ENCODE measurements at regions not wholly inside any gene's neighbourhood (a gene's known extent, or its start where the extent isn't known, plus 50 kb on each side); places are given as distances from the start of the nearest gene placed in this dataset.

DNA sequence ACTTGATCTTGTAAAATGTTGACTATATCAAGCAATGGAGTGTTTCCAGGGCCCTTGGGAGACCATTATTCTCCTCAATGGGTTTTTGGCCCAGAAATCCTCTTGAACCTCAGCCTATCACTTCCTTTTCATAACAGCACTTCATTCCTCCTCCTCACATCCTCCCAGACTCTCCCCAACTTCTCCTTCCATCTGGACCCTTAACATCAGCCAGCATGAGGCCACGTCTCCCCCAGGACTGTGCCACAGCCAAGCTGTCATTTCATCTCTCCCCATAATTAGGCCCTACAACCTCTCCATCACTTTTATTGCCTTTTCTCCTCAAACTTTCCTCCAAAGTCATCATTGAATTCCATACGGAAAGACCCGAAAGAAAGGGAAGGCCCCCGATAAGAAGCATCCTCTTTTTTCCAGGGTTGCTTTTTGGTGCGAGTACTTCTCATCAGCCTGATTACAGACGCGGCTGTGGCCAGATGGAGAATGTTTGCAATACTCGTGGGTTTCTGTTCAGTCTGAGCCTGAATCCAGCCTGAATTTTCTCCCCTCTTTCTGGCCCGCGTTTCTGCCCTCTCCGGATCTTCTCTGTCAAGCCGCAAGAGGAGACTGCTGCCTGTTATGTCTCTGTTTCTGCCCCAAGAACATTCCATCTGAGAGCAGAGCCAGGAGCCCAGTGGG, 52.7 kb upstream of the SLC25A33 start:
- POLR2A ChIA-PET = no interaction called here
- 83% methylated on average over 12 of the region's 12 CpGs for WGBS (ENCODE audit: missing lambda C conversion rate)
- no peak overlapping the region for H3K4me3 ChIP-seq
- no peak overlapping the region; a peak in 1 of 6 replicates for H3K27ac ChIP-seq
- CTCF ChIA-PET = interaction anchor here (0.9 to 11.3 kb wide), 2 partner anchors 9 to 221 kb away, joined by 3 to 127 read pairs; no protein-coding TSS in a partner anchor
- no peaks in the 10 kb centered on the region for H3K9me3 ChIP-seq
- H3K4me2 ChIP-seq = no peak overlapping the region
- FAIRE-seq = no peak
- ATAC-seq = no peak
- 0 out of 3 replicates have a peak, but pooled peaks cover 3% of the 10 kb centered on the region for H3K4me1 ChIP-seq
- no peak for TF ChIP-seq RFX5 (IDR thresholded peaks at IDR 0.05)
- TF ChIP-seq MAFK (IDR thresholded peaks at IDR 0.05; ENCODE audit: partially characterized antibody) = no peak
- TF ChIP-seq, protein P1, sequence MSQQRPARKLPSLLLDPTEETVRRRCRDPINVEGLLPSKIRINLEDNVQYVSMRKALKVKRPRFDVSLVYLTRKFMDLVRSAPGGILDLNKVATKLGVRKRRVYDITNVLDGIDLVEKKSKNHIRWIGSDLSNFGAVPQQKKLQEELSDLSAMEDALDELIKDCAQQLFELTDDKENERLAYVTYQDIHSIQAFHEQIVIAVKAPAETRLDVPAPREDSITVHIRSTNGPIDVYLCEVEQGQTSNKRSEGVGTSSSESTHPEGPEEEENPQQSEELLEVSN (IDR thresholded peaks at IDR 0.05; ENCODE audit: borderline replicate concordance, low read depth) = no peak
- DNase-seq (ENCODE audit: low read depth in 1 of 2, low spot score in 1 of 2) = no peak

Small RNA genes in the stretch of these regions (small RNA-seq; reads per million reads assigned to genes)
- gene RNA5SP40 = 0 reads per million in 6 experiments
